Dermis microvascular lymphatic vessel endothelial cell (primary cell): ENCODE measurements at regions not wholly inside any gene's neighbourhood (a gene's known extent, or its start where the extent isn't known, plus 50 kb on each side); places are given as distances from the start of the nearest gene placed in this dataset.

Experiments used
- DNase-seq, 2 donors: peaks; one replicate each; pipeline versions ENCODE4 v3.0.0 to v3.0.0-alpha.2; 2010; ENCODE audit warnings: low read depth in 2 of 2

- no peak for DNase-seq
These were observed 343.4 kb upstream of the CDH6 start for GRCh38 chr5:30849931-30850710.

- DNase-seq: no peak
These were observed 347.3 kb upstream of the CDH6 start for GRCh38 chr5:30846171-30846570.

GRCh38 chr5:30845194-30845593 is 348.3 kb upstream of the CDH6 start:
- no peak for DNase-seq

GRCh38 chr5:30843541-30843940 is 349.9 kb upstream of the CDH6 start:
- no peak for DNase-seq

- no peak for DNase-seq
These were observed 353.5 kb upstream of the CDH6 start for GRCh38 chr5:30839956-30840355.

GRCh38 chr5:30838936-30839496 is 354.5 kb upstream of the CDH6 start:
- no peak for DNase-seq

- no peak for DNase-seq
These were observed 361.0 kb upstream of the CDH6 start for GRCh38 chr5:30832519-30832918.

- DNase-seq: no peak
These were observed 361.9 kb upstream of the CDH6 start for GRCh38 chr5:30831605-30832004.

DNA sequence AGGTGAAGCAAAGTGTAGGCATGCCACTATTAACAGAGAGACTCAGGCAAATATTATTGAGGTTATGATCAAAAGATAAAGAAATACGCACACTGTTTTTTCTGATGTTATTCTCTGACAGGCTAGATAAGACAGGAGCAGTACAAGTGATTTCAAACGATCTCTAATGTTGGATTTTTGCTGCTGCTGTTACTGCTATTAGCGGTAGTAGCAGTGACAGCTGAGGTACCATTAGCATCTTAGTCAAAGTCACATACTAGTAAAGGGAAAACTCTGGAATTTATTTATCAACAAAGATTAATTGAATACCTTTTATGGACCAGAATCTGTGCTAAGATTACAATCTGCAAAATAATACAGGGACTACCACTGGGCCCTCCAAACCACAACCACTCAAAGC is 362.4 kb upstream of the CDH6 start:
- DNase-seq: no peak

- no peak for DNase-seq
These were observed 382.2 kb upstream of the CDH6 start for GRCh38 chr5:30811298-30811697.

- no peak for DNase-seq
These were observed 383.6 kb upstream of the CDH6 start for GRCh38 chr5:30809933-30810332.

DNA sequence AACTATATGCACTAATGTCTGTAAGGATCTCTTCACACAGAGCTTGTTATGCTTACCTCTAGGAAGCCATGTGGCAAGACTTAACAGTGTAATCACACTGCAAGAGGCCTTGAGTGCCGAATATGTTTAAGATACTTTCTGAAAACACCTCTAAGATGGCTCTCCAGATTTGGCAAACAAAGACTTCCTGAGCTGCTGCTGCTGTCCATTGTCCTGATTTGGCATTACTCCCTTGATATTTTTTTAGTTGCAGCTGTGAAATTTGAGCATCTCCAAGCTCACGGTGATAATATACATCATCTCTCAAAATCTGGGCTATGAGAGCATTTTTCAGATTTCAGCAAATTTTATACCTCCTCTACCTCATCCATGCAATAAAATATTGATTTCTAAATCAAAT is 384.5 kb upstream of the CDH6 start:
- no peak for DNase-seq

DNA sequence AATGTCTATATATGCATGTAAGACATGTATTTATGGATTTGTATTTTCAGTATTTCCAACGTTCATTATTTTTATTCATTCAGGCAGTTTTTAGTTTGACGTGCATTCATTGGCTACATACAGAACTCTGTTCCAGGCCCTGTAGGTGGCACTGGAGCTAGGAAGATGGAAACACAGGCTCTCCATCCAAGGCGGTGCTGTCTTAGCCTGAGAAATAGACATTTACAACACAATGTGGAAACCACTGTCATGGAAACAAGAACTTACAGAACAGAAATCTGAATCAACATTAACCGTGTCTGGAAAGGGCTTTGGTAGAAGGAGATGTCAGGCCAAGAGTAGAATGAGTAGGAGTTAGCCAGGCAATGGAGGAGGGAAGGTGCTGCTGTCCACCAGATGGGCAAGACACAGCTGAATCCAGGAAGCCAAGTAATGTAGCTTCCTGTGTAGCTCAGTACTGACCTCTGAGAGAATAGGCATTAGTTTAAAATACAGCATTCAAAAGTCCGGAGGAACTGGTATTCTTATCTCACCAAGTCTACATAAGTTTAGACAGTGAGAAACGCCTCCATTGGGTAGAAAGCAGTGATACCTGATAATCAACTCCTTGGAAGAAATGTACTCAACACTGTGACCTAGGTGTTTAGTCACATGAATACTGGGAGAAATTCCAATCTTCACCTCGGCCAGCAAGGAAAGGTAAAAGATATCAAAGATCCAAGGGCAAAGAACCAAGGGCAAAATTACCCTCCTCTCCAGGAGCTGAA is 388.6 kb upstream of the CDH6 start:
- DNase-seq: no peak

DNA sequence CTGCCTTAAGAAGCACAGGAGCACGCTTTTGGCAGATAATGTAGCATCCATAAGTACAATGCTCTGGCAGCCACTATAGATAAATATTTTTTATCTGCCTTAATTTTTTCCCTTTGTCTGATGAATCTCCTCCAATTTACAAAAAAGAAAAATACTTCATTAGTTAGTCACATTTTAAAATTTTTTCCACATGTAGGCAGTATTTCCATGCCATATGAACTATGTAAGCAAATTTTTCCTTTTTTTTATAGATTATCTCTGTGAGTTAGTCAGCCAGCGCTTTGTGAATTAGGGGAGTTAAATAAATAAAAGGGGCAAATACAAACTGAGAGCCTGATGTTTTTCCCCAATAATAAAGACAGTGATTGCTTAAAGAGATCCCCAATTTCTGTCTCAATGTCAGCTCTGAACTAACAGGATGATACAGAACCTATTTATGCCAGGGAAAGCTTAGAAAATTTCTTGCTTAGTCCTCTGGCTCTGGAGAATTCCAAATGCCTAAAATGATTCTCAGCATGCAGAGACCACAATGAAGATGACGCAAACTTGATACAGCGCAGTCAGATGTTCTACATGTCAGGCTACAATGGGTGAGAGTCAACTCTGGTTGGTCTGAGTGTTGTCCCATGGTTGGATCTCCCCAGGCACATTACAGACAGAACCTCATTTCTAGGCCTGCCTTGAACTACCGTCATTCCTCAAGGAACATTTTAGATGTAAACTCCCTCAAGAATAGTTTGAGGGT is 390.4 kb upstream of the CDH6 start:
- no peak for DNase-seq

- DNase-seq: no peak
These were observed 411.8 kb upstream of the CDH6 start for GRCh38 chr5:30781643-30782042.

- DNase-seq: no peak
These were observed 425.3 kb upstream of the CDH6 start for GRCh38 chr5:30768056-30768690.

DNA sequence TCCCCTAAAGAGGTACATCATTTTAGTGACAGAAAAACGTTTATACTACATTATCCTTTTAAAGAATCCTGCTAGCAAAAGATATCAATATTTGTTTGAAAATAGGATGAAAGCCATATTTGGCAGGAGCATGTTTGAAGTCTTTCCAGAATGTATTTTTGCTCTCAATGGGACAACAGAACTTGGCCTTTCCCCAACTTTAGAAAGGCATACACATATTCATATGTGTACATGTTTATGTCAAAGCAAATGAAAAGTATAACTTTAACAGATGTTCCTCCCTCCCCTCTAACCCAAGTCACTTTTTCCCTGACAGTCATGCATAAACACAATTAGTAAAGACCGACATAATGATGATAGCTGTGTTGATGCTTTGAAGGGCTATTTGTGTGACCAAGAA is 427.8 kb upstream of the CDH6 start:
- DNase-seq: no peak

GRCh38 chr5:30765227-30765626 is 428.3 kb upstream of the CDH6 start:
- DNase-seq: no peak

- DNase-seq: no peak
These were observed 428.8 kb upstream of the CDH6 start for GRCh38 chr5:30764704-30765103.

GRCh38 chr5:30759731-30760130 is 433.8 kb upstream of the CDH6 start:
- DNase-seq: no peak

DNA sequence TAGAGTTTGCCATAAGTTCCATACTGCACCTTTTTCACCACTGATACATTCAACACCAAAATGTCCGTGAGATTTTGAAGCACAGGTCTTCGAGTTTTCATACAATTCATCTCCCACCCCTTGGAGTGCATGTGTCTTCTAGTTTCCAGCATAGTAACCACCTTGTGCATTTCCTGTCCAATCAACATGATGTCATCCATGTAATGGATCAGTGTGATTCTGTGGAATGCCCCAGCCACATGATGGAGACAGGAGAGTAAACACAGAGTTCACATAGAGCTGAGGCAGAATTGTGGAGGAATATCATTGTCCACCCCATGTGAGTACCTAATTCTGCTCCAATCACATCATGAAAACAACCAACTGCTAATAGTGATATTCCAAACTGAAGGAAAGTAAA is 441.5 kb upstream of the CDH6 start:
- DNase-seq: no peak

GRCh38 chr5:30749971-30750370 is 443.5 kb upstream of the CDH6 start:
- no peak for DNase-seq
